Endometrium (tissue), 2 donors: ENCODE measurements at regions not wholly inside any gene's neighbourhood (a gene's known extent, or its start where the extent isn't known, plus 50 kb on each side); places are given as distances from the start of the nearest gene placed in this dataset.

Experiments
- FAIRE-seq: peaks from 2 replicates; lab custom pipeline; 2012; peaks lifted over from hg19 to GRCh38; lab: Jason Lieb, UNC
- donor health status: control.
- donor health status: control.

DNA sequence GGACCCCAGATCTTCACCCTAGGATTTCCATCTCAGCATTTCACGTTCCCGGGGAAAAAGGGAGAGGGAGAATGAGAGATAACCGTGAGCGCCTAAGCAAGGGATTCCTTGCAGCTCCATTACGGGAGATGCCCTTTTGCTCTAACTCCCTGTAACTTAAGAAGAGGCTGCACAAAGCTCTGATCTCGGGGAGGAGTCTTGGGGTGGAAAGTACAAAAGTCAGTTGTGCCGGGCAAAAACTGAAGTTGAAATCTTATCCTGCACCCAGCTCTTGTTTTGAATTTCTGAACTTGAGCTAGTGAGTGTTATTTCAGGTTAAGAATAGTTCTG, 256.4 kb upstream of the SOX21 start:
- no peak for FAIRE-seq

DNA sequence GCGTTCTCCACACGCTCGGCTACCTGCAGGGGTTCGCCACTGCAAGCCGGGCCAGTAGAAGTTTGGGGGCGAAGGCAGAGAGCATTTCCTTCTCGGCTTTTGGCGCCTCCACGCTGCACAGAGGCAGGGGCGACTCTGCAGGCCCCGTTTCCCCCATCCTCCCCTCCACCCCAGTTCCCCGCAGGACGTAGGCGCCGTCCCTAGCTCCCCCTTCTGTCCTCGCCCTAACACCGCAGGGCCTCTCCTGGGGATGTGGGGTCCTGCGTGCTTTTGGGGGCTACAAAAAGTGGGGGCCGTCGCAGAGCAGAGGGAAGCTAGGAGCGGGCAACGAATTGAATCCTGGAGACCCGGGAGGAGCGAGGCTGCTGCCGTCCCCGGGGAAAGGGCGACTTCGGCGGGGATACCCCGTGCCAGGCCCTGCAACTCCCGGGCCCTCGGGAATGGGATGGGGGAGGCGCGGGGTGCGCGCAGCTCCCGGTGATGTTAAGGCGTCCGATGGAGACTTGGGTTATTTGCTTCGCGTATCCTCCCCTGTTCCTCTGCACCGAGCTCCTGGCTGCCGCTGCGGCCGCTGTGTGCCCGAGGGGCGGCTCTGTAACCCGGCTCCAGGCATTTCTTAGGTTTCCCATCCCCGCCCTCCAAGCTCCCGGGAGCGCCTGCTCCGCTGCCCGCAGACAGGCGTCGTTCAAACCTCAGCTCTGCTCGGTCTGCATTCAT, 255.9 kb upstream of the SOX21 start:
- no peak for FAIRE-seq

DNA sequence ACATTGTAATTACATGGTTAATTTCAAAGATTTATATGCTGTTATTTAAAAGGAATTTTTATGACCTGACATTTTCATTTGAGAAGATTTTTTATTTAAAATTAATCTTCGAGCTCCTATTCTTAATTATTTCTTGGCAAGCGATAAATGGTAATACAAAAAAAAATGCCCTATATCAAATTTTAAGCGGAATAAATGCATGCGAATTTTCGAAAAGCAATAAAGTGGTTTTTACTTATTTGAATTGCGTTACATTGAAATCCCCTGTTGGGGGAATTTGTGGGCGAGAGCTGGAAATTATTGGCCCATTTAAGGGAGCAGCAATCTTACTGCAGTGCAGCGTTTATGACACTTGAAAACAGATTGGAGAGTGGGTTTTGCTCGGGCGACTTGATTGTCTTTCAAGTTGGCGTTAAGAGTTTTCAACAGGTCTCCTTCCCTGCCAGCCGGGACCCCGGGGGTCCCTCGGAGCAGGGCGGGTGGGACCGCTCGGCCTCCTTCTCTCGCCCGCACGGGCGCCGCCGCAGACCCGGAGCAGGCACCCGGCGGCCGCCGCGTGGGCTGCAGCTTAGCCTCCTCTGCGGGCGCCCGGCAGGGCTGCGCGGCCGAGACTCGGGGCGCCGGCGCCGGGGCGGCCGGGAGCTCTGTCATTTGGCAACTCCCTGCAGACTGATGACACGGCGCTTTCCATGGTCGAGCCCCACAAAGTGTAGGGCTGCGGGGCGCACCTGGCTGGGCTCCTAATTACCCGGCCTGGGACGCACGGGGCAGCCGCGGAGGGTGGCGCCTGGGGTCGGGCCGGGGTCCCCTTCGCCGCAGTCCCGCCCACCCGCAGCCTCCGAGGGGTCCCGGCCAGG, 255.1 kb upstream of the SOX21 start:
- no peak for FAIRE-seq

- FAIRE-seq = no peak
Measured at GRCh38 chr13:94966422-94966955, 254.1 kb upstream of the SOX21 start.

DNA sequence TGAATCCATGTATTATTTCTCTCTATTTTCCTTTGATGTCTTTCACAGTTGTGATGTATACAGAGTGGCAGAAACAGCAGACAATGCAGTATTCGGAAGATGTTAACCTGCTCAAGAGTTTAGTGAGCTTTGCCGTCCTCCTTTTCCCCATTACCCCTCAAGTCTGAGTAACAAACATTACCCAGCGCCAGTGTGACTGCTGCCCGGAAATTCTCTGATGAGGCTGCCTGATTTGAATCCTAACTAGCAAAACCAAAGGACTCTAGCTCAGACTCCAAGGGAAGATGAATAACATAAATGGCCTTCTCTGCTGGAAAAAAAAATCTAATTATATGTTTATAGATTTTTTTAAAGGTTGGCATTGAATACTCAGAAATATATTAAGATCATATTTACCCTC, 247.3 kb upstream of the SOX21 start:
- no peak for FAIRE-seq

GRCh38 chr13:94956417-94957110, 244.2 kb upstream of the SOX21 start:
- FAIRE-seq = no peak

DNA sequence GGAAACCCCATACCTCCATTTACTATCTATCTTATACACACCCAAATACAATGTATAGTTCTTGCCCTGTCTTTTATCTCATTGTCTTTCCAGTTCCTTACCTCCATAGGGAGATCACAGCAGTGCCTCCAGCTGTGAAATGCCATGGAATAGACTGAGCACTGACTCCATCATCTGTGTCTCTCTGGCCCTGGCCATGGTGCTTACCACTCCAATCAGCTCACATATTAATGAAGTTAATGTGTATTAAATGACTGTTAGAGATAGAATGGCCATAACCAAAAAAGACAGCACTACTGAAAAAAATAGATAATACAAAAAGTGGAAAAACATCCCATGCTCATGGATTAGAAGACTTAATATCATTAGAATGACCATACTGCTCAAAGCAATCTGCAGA, 240.4 kb upstream of the SOX21 start:
- FAIRE-seq = no peak

- FAIRE-seq = no peak
Measured at GRCh38 chr13:94950303-94950702, 238.0 kb upstream of the SOX21 start.

GRCh38 chr13:94947965-94948371, 235.6 kb upstream of the SOX21 start:
- FAIRE-seq = no peak

GRCh38 chr13:94947392-94947791, 235.0 kb upstream of the SOX21 start:
- FAIRE-seq = no peak

GRCh38 chr13:94946039-94946438, 233.7 kb upstream of the SOX21 start:
- no peak for FAIRE-seq

- FAIRE-seq = no peak
Measured at GRCh38 chr13:94938124-94938523, 225.8 kb upstream of the SOX21 start.

DNA sequence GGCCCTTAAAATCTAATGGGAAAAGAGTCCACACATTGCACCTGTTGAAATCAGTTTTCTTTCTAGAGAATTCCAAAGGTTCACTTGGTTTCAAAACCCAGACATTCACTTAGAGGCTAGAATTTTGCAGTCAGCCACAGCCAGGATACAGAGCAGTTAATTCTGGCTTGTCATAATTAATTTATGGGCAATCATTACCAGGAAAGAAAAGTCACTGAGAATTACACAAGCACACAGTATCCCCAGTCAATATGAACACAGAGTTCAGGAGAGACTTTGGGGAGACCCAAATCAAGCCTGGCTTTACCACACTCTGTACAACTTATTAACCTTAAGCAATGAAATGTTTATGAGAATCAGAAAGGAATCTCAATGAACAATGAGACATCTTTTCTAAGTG, 224.3 kb upstream of the SOX21 start:
- FAIRE-seq = no peak

GRCh38 chr13:94933936-94934335, 221.6 kb upstream of the SOX21 start:
- FAIRE-seq = no peak

- FAIRE-seq = no peak
Measured at GRCh38 chr13:94933230-94933751, 220.9 kb upstream of the SOX21 start.

GRCh38 chr13:94928127-94928775, 215.9 kb upstream of the SOX21 start:
- FAIRE-seq = no peak

DNA sequence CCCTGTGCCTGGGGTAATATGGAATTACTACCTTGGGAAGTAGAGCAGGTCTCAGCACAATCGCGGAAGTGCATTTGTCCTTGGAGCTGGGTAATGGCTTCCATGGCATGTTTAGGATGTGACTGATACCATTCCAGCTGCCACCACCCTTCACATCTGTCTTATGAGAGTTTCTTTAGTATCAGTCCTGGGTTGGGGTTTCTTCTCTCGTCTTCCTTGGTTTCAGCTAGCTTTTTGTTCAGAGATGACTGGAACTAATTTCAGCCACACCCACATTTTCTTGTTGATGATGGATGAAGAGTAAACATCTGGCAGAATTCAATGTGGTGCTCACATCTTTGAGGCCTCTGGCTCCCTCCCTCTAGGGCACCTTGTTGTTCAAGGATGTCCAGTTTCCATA, 212.9 kb upstream of the SOX21 start:
- no peak for FAIRE-seq

DNA sequence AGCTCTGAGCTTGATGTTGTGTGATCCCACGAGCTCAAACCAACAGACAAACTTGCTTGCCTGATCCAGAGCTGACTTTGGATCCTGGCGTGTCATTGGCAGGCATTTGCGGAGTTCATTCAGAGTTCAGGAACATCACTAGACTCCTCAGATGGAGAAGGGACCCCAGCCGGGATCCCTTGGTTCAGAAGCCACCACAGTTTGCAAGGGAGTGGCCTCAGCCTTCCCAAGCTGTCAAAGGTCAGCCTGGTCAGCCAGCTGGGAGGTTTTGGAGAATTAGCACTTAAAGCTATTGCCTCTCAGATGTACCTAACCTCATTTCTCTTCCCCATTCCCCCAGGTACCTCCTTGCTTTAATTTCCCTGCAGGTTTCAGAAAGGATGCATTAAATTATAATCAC, 208.8 kb upstream of the SOX21 start:
- FAIRE-seq = no peak

- no peak for FAIRE-seq
Measured at GRCh38 chr13:94920578-94920977, 208.2 kb upstream of the SOX21 start.

- FAIRE-seq = no peak
Measured at GRCh38 chr13:94917824-94918223, 205.5 kb upstream of the SOX21 start.

DNA sequence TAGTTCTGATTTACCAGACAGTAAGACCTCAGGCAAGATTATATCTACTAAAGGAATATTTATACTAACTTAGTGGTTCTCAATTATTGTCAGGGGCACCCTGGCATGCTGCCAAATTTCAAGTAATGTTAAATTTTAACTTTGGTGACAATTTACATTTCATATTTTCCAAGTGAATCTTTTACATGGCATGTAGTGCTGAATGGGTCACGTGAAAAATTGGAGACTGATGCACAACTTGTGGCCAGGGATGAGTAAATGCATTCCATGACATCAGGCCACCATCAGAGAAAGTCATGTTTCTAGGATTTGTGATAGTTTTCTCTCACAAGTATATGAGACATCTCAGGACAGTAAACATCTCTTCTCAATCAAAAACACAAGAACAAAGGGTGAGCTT, 202.6 kb upstream of the SOX21 start:
- no peak for FAIRE-seq

- no peak for FAIRE-seq
Measured at GRCh38 chr13:94906605-94907004, 194.3 kb upstream of the SOX21 start.
